ENCODE measurements at regions not wholly inside any gene's neighbourhood (a gene's known extent, or its start where the extent isn't known, plus 50 kb on each side); places are given as distances from the start of the nearest gene placed in this dataset.

DNA sequence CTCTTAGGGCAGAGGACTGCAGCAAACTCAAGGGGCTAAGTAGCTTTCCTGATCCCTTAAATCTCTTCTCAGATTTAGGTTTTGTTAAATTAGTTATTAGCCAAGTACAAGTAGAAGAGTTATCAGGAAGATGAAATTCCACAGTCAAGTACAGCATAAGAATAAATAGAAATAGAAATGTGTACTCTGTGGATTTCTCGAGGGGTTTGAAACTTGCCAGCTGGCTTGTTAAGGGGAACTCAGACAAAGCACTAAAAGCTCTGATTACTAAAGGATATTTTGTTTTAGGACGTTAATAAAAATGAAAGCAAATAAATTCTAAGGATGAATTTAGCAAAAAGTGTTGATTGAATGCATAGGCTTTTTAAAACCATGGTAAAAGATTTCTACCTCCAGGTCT is 654.6 kb downstream of the RAPGEF2 start:
- no peak for TF ChIP-seq CTCF (IDR thresholded peaks at IDR 0.05; ENCODE audit: insufficient read depth, low read length)
- no peak overlapping the region for H3K4me3 ChIP-seq (ENCODE audit: low read depth, low read length)
- no peak for DNase-seq (ENCODE audit: low read depth)

DNA sequence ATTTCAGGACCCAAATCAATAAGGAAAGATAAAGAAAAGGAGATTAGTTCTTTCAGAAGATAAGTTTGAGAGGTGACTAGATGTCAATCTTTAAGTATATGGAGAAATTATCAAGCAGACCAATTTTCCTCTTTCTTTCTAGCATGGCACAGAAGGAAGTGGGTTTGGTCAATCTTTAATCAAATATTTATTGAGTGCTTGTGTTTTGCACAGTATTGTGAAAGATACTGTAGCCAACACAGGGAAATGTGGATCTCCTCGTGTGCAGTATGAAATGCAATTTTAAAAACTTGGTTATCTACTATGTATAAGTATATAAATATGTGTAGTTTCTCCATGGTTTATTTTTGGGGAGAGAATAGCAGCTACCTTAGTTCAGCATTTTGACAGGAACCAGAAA is 655.2 kb downstream of the RAPGEF2 start:
- no peak overlapping the region for H3K4me3 ChIP-seq (ENCODE audit: low read depth, low read length)
- no peak for TF ChIP-seq CTCF (IDR thresholded peaks at IDR 0.05; ENCODE audit: insufficient read depth, low read length)
- DNase-seq (ENCODE audit: low read depth), result no peak

DNA sequence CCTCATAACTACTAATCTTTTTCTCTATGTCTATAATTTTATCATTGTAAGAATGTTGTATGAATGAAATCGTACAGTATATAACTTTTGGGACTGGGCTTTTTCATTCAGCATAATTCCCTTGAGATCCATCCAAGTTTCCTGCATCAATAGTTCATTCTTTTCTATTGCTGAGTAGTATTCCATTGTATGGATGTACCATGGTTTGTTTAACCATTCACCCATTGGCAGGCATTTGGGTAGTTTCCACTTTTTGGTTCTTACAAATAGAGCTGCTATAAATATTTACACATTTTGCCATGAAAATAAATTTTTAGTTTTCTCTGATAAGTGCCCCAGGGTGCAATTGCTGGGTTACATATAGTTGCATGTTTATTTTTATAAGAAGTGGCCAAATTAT is 659.8 kb downstream of the RAPGEF2 start:
- TF ChIP-seq CTCF (IDR thresholded peaks at IDR 0.05; ENCODE audit: insufficient read depth, low read length), result no peak
- DNase-seq (ENCODE audit: low read depth), result no peak
- H3K4me3 ChIP-seq (ENCODE audit: low read depth, low read length), result no peak overlapping the region

DNA sequence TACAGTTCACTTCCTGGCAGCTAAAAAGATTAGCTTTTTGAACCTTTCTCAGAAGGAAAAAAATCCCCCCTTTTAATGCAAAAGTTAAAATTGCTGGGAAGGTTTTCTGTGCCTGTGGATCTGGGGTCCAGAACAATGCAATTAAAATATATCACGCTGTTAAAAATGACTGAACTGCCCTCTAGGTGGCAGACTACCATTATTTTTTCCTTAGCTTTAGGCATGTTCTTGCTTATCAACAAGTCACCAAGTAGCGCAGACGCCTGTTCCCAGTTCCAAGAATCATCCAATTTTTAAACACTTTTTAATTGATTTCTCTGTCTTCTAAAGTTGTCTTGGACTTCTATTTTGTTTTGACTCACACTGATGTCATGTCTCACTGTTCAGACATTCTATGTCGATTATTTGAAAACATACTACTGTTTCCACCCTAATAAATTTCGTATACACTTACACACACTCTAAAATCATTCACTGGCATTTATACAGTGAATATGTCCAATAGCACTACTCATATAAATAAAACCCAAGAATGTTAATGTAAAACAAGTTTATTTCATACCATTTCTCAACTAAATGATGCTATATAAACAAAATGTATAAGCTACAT is 661.6 kb downstream of the RAPGEF2 start:
- no peak overlapping the region for H3K4me3 ChIP-seq (ENCODE audit: low read depth, low read length)
- TF ChIP-seq CTCF (IDR thresholded peaks at IDR 0.05; ENCODE audit: insufficient read depth, low read length), result peak; percentile 36
- peak; percentile 22 for DNase-seq (ENCODE audit: low read depth)

- H3K4me3 ChIP-seq (ENCODE audit: low read depth, low read length), result no peak overlapping the region
- no peak for DNase-seq (ENCODE audit: low read depth)
- TF ChIP-seq CTCF (IDR thresholded peaks at IDR 0.05; ENCODE audit: insufficient read depth, low read length), result no peak
Observed at GRCh38 chr4:159765382-159765781, 662.5 kb downstream of the RAPGEF2 start.

- no peak overlapping the region for H3K4me3 ChIP-seq (ENCODE audit: low read depth, low read length)
- DNase-seq (ENCODE audit: low read depth), result no peak
- TF ChIP-seq CTCF (IDR thresholded peaks at IDR 0.05; ENCODE audit: insufficient read depth, low read length), result no peak
Observed at GRCh38 chr4:159766241-159766640, 663.4 kb downstream of the RAPGEF2 start.

GRCh38 chr4:159767406-159767805 is 664.5 kb downstream of the RAPGEF2 start:
- H3K4me3 ChIP-seq (ENCODE audit: low read depth, low read length), result no peak overlapping the region
- DNase-seq (ENCODE audit: low read depth), result no peak
- TF ChIP-seq CTCF (IDR thresholded peaks at IDR 0.05; ENCODE audit: insufficient read depth, low read length), result no peak

Data from fibroblast of the aortic adventitia (primary cell).